Limb (tissue), 2 donors: ENCODE measurements at regions not wholly inside any gene's neighbourhood (a gene's known extent, or its start where the extent isn't known, plus 50 kb on each side); places are given as distances from the start of the nearest gene placed in this dataset.

Experiments used
- DNase-seq, 2 donors: peaks; one replicate each; pipeline ENCODE4 v3.0.0-alpha.2; 2016; ENCODE audit errors: extremely low spot score in 2 of 2

DNA sequence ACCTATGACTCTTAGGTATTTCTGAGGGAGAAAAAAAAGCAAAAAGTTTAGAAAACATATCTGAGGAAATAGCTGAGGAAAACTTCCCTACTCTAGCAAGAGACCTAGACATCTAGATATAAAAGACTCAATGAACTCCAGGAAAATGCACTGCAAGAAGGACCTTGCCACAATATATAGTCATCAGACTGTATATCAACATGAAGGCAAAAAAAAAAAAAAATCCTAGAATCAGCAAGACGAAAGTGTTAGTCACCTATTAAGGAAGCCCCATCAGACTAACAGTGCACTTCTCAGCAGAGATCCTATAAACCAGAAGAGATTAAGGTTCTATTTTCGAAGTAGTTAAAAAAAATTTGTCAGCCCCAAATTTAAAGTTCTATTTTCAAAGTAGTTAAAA lies 166.2 kb downstream of the TMEM38B start:
- DNase-seq = no peak

DNA sequence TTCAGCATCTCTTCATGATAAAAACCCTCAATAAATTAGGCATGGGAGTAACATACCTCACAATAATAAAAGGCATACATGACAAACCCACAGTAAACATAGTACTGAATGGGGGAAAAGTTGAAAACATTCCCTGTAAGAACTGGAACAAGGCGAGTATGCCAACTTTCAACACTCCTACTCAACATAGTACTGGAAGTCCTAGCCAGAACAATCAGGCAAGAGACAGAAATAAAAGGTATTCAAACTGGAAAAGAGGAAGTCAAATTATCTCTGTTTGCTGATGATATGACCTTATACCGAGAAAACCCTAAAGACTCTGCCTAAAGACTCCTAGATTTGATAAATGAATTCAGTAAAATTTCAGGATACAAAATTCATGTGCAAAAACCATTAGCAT lies 167.6 kb downstream of the TMEM38B start:
- no peak for DNase-seq

DNA sequence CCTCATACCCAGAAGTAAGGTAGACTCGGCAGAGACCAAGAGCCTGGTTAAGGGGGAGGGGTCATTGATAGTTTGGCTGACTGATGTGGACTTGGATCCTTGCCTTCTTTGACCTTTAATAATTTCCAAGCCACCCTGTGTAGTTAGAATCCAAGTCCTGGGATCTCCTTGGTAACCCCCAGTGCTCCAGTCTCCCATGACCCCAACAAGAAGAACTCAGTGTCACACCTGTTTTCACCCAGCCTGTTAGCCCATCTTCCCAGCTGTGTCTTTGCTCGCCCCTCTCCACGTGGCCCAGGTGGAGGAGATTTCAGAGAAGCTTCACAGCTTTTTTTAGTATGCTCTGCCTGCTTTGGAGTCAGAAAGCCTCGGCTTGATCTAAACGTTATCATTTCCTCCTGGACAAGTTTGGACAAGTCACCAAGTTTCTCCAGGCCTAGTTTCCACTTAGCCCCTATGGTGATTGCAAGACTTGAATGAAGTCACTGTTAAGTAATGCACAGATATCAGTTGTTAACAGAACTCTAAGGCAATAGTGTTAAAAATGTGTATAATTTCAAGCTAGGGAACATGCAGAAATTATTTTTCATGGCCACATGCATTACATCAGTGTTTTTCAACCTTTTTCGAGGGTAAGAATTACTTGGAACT lies 170.0 kb downstream of the TMEM38B start:
- no peak for DNase-seq

DNA sequence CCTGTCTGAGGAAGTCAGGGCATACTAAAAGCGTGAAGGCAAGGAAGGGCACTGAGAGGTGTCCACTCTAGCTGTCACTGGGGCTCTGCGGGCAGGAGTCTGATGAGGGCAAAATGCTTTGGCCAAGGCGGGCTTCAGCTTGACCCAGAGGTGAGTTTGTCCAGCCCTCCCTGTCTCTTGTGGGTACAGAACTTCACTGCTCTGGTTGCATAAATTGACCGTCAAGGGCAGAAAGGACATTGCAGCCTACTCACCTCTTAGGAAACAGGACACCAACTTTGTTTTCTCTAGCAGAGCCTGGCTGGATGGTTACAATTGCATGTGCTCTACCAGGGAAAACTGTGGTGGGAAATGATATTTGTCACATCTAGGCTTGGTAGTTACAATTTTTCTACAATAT lies 170.9 kb downstream of the TMEM38B start:
- no peak for DNase-seq

DNA sequence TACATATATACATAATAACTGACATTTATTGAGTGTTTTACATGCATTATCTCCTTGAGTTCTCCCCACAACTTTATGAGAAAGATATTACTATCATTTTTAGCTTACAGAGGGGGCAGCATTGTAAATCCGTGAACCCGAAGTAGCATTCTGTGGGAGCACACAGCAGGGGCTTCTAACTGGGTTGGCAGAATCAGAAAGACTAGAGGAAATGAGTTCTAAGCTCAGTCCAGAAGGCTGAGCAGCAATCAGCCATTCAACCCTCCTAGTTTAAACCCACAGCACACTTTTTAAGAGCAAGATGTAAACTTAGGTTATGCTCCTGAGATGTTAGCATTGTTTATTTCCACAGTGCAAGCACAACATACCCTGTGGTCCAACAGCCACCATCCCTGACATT lies 177.2 kb downstream of the TMEM38B start:
- DNase-seq = no peak

DNA sequence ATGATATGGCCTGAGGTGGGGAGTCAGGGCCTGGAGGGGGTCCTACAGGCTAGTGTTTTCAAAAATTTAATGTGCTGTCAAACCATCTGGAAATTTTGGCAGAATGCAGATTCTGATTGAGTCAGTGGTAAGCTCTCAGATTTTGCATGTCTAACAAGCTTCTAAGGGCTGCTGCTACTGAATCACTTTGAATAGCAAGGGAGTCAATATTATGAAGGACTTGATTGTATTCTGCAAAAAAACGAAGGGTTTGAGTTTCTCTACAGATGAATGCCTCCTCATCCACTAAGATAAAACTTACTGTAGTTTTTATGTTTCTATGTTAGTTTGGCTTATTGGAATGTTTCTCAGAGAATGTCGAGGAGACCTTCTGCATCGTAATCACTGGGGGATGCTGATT lies 179.5 kb downstream of the TMEM38B start:
- no peak for DNase-seq

DNA sequence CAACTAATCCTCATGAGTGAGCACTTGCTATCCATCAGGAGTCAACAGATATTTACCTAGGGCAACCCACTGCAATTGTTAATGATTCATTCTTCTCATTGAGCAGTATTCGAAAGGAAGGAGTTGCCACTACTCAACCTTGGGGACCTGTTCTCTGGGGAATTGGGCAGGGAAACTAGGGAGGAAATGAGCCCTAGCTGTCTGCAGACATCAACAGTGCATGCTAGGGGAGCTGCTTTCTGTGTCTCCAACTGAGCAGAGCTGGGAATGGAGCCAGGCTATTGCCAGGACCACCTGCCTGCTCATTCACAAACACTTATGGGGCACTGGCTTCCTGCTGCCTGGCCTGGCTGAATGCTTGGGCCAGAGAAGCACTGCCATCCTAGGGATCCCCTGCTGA lies 183.4 kb downstream of the TMEM38B start:
- DNase-seq = no peak

DNA sequence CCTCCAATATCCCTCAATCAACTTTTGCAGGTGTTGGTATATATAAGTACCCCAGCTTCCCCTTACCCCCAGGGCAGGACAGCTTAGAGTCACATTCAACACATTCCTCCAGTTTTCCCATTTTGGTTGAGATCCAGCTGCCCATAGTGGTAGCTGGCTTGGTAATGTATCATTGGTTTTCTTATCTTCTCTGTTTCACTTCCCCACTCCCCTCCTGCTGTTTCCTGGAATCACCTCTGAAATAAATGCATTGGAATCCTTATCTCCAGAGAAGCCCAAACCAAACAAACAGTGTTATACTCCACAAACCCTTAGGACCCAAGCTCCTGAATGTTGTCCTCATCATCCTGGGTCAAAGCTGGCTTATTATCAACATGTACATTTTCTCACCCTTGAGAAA lies 184.8 kb downstream of the TMEM38B start:
- DNase-seq = no peak

DNA sequence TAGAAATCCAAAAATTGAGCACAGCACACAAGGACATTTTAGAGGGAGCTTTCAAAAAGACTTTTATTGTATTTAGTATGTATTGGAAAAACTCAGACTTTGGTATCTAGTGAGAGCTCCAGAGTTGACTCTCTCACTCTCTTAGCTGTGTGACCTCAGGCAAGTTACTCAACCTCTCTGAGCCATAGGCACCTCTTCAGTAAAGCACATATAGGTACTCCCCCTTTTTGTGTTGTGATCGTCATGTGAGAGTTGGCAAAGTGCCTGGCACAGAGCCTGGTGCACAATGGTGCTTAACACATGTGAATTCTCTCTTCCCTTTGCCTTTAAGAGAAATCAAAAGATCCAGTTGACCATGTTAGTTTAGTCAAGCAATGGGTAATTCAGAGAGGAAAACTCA lies 186.2 kb downstream of the TMEM38B start:
- no peak for DNase-seq

DNA sequence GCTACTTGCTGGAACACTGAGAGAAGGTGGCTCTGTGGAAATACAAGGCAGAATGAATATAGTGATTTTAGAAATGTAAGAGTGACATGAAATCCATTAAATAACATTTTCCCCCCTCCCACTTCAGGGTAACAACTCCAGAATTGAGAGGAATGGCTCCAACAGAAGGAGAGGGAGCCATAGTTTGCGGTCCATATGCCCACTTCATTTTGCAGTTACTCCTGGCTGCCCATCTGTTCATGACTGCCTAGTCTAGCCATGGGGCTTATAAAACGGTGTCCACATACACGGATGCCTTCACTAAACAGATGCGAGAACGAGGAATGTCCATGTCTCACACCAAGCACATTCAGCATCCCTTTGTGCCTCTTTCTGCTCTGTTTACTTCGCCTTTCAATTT lies 186.7 kb downstream of the TMEM38B start:
- no peak for DNase-seq

DNA sequence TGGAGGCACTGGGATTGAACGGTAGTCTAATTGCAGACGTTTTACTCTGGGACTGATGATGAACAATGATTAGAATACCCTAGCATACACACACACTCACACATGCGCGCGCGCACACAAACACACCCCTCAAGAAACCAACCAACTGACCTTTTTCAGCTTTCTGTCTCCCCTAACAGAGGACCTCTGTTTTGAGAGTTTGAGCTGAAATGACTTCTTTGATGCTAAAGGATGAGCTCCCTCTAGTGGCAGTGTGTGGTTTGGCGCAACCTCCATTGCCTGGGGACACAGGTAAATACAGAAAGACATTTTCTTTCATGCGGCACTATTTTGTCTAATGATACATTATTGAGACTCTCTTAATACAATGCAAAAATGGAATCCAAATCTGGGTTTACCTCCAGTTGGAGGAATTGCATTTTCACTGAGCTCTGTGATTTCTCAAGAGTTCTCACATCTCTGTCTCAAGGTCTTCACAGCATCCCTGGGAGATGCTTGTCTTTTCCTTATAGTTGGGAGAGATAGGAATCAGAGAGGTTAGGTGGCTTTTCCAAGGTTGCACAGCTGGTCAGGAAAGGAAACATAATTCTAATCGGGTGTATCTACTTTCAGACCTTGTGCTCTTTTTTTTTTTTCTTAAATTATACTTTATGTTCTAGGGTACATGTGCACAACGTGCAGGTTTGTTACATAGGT lies 187.5 kb downstream of the TMEM38B start:
- DNase-seq = peak; percentile 11 to 56

DNA sequence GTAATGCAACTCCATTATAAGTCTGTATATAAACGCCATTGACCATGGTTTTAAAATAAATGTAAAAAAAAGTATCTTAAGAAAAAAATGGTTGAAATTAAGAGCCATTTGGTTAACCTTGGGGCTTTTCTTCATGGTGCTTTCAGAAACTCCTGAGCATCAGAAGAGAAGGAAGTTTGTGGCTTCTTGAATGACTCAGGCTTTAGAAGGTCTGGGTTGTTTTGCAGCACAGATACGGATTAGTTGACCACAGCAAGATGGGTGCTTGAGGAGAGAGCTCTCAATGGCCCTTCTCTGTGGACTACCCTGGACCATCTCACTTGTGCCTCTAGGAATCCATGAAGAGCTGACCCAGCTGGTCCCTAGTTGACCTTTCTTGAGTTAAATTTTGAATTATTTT lies 189.5 kb downstream of the TMEM38B start:
- no peak for DNase-seq

DNA sequence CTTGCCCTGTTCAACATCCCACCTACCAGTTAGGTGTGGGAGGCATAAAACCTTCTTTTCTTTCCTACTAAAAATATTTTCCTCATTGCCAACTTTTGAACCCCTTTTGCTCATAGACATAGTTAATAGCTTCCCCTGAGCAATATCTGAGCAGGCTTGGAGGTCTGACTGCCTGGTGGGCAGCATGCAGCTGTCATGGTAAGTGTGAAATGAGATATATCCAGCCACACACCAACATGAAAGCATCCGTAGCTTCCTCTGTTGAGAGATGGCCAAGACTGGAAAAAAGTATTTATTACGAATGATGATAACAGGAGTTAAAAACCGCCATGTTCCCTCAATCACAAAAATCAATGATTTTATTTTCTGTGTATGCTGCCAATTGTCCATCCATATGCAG lies 190.1 kb downstream of the TMEM38B start:
- DNase-seq = no peak

DNA sequence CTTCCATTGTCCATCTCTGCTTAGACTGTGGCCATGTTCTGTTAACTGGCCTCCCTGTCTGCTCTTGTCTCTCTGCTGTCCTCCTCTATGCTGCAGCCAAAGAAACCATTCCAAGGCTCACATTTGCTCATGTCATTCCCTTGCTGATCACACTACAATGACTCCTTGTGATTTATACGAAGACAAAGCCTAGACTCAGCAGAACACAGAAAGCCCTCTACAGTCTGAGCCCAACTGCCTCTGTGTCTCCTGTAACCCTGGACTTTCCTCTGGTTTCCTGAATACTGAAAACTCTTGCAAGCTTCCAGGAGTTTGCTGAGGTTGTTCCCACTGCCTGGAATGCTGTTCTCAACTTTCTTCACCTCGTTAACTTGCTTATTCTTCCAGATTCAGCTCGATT lies 191.8 kb downstream of the TMEM38B start:
- no peak for DNase-seq

DNA sequence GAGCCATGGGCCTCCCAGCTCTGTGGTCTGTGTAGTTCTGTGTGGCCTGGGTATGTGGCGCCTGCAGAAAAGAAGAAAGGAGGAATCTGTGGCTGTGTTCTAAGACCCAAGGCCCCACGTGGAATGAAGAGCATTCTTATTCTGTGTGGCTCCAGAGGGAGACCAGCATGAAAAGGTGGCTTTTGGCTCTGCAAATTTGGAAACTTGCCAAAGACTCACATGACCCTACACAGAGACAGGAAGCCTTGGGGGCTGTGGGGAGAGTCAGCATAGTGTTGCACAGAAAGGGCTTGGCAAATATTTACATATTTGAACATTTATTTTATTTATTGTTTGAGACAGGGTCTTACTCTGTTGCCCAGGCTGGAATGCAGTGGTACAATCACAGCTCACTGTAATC lies 193.3 kb downstream of the TMEM38B start:
- DNase-seq = no peak

DNA sequence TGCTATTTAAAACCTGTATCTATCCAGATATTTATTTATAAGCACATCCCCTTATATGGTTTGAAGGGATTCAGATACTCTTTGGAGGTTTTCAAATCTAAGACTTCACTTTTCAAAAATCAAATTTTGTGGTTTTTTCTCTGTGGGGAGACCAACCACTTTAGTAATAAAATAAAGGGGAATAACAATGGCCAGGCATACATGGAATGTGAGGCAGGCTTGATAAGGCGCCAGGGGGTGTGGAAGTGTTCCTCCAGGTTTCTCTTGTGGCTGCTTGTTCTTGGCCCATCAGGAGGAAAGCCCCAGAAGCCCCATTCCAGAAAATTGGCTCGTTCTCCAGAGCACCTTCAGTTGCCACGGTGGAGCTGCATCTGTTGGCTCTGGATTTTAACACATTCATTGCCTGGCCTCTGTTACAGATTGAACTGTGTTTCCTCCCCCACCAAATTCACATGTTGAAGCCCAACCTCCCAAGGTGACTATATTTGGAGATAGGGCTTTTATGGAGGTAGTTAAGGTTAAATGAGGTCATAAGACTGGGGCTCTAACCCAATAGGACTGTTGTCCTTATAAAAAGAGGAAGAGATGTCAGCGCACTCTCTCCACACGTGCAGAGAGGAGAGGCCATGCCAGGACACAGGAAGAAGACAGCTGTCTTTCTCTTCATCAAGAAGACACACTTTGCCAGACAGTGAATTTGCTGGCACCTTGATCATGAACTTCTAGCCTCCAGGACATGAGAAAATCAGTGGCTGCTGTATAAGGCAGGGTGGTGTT lies 195.9 kb downstream of the TMEM38B start:
- no peak for DNase-seq

DNA sequence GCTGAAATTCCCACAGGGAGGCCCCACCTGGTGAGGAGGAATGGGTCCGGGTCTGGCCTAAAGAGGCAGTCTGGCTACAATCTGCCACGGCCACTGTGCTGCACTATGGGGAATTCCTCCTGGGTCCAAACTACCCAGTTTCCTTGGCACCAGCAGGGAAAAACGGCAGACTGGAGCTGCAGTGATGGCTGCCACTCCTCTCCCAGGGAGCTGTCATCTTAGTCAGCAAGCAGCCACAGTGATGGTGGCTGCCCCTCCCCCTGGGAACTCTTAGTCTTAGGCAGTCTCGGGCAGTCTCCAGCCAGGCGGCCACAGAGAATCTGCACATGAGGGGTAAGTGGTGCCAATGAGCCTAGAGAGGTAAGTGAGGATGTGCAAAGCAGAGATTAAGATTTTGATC lies 205.8 kb downstream of the TMEM38B start:
- no peak for DNase-seq

DNA sequence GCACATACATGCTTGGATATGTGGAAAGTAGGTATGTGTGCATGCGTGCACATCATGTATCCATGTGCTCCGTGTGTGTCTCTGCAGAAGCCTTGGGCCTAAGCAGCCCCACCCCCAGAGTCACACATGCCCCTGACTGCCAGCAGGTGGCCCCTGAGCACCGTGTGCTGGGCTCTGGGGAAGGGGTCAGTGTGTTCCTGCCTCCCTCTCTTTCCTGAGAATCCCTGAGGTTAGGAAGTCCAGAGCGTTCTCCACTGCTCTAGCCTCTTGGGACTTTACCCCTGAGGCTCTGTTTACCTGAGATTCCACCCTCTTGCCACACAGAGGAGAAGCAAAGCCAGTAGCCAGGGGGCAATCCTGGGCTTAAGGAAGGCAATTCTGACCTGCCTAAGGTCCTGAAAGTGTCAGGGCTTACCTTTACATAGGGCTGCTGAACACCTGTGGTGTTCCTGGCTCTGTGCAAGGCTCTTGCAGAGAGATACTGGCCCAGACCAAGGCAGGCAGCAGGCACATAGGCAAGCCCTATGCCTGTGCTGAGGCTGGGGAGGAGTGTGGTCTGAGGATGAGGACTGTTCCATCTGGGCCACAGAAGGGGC lies 207.3 kb downstream of the TMEM38B start:
- peak; percentile 55 to 72 for DNase-seq

DNA sequence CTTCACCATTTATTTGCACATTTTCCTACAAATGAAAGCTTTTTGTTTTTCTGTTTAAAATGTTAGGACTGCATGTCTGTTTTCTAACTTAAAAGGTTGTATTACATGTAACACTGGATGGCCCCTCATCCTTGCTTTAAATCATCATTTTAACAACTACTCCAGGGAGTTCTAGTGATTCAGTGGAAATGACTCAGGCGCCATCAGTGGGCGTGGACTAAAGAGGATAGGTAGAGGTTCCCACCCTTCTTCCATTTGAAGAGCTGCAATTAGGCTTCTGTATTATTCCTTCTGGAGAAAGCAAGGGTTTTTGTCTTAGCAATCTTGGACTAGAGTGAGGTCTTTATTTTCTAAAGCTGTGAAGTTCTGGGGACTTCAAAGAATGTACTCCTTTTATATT lies 213.7 kb downstream of the TMEM38B start:
- DNase-seq = no peak

DNA sequence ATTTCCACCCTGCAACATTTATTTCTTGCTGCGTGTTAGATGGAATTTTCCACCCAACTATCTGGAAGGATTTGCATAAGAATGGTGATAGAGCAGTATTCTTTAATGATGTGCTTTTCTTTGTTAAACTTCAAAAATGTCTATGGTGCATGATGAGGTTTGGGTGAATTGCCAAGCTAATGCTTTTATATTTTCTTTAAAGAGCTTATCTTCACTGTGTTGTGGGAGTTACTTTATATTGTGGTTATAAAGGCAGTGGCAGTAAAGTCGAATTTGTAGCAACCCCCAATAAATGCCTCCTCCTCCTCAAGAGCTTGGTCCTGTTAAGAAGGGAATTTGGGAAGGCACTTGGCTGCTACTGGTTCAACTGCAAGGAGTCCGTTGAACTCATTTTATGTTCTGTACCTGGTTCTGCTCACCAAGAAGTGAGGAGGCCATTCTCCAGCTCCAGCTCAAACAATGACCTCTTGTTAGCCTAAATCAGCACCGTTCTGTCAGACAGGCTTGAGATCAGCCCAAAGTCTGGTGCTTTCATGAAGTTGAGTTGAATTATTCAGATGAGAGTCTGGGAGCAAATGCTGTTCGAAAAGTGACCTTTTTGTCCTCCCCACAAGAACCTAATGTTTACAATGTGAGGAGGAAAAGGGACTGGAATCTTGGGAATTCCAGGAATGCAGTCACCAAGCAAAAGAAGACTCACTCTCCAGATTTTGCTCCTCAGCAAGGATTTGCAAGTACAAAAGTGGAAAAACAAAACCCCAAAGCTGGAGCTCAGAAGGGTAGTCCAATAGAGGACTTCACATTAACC lies 217.0 kb downstream of the TMEM38B start:
- DNase-seq = no peak

DNA sequence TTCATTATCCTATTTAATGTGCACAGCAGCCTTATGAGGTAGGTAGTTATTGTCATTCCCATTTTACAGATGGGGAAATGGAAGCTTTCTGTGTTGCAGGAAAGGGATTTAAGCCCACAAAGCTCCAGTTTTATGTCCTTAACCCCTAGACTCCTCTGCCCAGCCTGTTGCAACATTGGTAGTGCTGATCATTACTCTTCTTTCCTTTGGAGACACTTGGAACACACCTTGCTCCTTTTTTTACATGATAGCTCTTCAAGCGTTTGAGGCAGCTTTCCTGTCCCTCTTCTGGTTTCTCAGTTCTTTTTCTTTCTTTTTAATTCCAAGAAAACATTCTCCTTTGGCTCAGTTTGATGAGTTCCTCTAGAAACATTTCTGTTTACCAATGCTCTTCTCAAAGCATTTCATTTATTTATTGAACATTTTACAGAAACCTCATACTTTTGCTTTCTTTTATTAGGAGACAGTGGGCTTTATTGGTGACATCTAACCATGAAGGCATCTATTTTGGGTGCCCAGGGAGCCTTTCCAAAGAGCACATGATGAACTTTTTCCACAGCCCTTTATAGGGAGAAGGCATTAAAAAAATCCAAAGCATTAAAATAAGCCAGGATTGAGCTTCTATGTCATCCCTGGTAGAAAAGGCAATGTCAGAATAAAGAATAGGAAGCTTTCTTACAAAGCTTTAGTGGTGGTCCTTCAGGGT lies 218.0 kb downstream of the TMEM38B start:
- no peak for DNase-seq
